ENCODE measurements at regions not wholly inside any gene's neighbourhood (a gene's known extent, or its start where the extent isn't known, plus 50 kb on each side); places are given as distances from the start of the nearest gene placed in this dataset.
A peak's percentile ranks its signal among the peaks of the same experiment; 100 is the strongest.
"Not testable (repeated sequence)": the region's sequence is repeated elsewhere in the genome, so short reads cannot be mapped to it uniquely, and the experiment has no call there.

DNA sequence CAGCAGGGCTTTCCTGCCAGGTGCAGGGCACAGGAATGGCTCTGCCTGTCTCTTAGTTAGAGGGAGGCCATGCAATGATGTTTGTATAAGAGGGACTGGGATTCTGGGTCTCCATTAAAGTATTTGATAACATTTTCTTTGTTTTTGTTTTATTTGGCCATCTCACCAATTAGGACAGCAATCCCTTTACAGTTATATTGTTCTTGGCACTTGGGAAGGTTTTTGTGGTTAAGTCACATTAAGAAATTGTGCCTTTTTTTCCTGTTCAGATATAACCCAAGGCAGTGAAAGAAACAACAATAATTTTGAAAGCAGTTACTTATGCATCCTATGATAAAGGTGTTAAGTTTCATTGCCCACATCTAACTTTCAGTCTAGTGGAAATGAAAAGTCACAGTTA lies 237.4 kb upstream of the PRSS58 start:
- not testable (repeated sequence) for DNase-seq

DNA sequence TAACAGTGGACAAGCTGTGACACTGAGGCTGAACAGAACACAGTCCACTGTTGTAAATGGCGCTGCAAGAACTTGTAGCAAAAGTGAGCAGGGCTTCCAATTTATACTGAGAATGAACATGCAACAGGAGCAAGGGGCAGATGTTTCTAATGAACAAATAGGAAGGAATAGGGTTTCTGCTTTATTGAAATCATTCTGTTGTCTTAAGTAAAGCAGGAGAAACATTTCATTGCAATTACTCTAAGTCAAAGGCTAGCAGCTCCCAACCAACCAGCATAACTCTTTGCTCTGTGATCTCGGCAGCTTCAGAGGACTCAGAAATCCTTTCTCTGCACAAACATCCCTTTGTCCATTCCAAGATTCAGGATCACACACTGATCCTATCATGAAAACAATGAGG lies 236.2 kb upstream of the PRSS58 start:
- no peak for DNase-seq

DNA sequence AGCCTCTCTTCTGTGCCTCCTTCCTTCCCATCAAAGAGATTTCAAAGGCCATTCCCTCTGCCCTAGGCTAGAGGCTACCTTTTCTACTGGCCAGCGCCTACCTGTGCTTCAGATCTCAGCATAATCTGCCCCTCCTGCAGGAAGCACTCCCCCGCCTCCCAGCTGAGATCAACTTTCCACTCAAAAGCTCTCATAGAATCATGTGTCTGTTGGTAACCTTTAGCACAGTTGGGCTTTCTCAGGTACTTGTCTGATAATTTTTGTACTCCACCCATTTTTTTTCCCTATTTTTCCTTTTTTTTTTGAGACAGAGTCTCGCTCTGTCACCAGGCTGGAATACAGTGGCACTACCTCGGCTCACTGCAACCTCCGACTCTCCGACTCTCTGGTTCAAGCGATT lies 231.0 kb upstream of the PRSS58 start:
- no peak for DNase-seq

DNA sequence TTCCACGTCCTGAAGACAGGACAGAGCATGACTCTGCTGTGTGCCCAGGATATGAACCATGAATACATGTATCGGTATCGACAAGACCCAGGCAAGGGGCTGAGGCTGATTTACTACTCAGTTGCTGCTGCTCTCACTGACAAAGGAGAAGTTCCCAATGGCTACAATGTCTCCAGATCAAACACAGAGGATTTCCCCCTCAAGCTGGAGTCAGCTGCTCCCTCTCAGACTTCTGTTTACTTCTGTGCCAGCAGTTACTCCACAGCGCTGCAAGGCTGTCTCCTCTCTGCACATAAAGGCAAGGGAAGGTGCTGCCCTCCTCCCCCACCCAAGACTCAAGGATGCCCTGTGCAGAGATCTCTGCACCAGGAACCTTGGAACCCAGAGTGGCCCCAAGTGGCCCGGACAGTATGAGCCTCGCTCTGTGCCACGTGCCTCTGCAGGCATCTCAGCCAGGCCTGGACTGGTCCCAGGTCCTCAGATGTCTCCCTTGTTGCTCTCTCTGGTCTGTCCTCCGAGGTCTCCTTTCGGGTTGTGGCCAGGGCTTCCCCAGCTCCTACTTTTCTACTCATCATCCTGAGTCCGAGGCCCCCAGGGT lies 230.3 kb upstream of the PRSS58 start:
- no peak for DNase-seq

DNA sequence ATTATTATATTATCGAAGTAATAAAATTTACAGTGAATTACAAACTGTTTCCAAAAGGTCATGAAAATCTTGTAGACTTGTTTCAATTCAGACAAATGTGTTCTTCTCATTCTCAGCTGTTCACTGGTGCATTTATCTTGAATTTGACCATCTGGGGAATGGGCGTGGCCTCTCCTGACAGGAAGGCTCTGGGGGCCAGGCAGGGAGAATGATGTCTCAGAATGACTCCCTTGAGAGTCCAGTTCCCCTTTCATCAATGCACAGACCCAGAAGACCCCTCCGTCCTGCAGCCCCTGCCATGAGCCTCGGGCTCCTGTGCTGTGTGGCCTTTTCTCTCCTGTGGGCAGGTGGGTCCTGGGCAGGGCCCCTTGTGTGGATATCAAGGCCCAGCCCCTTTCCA lies 229.7 kb upstream of the PRSS58 start:
- not testable (repeated sequence) for DNase-seq

DNA sequence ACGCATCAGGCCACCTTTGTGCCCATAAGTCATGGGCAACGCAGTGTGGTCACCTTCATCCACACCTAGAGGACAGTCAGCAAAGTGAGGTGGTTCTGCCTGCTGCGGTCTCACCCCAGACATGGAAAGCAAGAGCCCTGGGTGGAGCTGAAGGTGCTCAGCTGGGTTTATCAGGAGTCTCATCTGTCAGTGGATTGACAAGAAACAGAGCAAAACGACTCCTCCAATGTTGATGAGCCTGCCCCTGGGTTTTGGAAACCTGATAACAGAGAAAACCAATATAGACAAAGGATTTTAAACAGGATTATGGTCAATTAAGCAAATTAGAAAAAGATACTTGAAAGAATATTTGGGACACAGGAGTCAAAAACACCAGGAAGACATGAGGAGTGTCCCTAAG lies 229.3 kb upstream of the PRSS58 start:
- no peak for DNase-seq

DNA sequence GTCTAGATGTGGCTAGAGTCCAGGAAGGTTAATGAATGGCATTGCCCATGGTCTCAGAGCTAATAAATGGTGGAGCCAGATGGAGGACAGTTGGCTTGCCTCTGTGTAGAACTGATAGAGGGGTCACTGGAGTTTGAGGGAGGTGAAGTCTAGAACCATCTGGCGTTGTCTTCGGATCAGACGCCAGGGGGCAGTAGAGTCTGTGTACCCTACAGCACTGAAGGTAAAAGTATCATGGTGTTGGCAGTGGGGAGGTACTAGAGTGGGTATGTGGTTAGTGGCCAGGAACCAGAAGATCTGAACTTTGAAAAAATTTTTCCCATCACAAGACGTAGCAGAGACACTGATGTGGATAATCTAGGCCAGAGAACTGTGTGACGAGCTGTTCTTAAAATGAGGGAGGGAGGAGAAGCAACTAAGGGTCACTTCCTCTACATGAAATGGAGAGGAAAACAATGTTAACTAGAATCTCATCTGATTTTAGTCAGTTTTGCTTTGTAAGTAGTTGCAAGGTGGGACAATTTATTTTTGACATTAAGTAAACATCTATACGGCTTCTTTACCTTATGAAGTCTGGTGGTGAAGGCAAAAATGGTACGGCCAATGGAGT lies 227.9 kb upstream of the PRSS58 start:
- no peak for DNase-seq

DNA sequence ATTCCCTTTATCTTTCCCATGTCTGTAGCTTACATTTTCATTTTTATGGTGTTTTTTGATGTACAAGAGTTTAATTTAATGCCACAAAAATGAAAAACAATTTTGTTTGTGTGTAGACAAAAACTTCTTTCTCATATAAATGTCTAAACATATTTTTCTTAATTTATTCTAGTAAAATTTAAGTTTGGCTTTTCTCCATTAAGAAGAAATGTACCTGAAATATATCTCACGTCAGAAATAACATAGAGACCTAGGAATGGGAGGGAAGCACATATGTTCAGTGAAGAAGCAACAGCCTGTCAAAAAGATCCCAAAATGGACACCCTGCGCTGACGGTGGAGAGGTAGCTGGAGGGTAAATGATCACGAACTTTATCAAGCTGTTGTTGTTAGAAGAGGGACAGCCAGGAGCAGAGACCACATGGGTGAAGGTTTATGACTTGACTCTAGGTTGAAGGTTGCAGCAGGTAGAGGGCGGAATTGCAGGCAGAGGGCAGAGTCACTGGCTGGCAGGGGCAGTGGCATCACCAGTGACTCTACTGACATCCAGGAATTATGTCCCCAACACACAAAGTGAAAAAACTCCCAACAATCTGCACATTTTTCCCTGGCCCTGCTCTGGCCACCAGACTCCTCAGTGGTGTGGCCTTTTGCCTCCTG lies 225.9 kb upstream of the PRSS58 start:
- DNase-seq: no peak

DNA sequence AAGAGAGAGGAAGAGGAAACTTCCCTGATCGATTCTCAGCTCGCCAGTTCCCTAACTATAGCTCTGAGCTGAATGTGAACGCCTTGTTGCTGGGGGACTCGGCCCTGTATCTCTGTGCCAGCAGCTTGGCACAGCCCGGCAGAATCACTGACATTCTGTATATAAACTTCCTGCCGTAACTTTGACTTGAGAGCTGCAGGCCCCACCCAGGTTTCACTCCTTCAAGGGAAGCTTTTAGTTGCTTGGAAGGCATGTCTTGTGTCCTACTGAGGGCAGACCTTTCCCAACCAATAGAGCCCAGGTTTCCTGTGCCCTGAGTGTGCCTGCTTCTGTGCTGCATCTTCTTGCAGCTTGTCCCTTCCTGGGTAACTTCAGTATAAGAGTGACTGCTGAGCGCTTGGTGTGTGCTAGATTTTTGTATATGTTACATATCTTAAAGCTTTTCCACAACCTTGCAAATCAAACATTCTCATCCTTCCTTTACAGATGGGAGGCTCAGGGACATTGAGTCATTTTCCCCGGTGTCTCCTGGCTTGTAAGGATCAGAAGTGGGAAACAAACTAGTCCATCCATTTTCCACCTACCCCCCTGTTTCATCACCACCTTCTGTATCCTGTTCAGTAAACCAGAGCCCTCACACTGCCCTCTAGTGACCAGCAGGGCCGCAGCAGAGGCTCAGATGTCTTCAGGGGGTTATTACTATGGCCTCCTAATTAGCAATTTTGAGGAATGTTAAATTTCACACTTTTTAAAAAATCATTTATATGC lies 225.2 kb upstream of the PRSS58 start:
- DNase-seq: peak; percentile 24

DNA sequence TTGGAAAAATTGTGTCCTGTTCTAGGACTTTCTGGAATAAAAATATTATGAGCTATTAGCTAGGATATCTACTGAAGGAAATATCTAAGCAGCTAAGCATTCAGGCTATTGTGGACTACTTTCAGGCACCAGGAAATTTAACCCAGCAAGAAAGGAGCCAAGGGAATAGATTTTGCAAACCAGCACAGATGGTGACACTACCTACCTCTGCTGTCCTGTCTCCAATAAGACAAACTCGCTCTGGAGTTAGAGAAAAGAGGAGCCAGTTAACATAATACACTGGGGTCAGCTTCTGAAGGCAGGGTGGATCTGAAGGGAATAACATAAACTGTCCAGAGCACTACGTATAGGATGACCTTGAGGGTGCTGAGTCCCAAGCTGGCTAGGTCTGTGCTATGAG lies 223.7 kb upstream of the PRSS58 start:
- DNase-seq: no peak

DNA sequence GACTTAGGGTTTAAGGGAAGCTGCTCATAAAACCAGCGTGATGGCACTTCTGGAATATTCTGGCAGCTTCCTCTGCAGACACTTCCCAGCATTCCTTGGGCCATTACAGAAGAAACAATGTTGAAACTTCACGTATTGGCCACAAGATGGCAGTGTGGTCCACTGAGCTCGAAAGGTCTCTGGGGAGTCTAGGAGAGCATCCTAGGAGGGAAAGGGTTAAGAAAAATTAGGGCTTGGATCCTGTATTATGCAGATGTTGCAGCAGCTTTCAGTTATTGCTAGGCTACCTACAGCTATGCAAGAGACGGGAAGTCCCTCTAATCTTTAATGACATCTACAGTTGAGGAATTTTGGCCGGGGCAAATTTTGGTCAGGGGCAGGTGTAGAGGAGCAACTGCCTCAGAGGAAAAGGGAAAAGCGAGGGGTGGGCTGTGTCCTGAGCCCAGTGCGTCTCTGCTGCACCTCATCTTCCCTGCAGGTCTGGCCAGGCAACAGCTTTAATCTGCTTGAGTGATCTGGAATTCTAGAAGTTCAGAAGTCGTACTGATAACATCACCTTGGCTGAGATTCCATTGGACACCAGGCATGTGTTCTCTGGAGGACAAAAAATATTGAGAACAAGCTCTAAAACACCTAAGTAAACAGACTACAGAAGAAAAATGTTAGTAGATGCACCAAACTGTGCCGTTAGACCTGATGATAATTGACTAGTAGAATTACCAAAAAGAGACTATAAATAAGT lies 220.8 kb upstream of the PRSS58 start:
- no peak for DNase-seq

DNA sequence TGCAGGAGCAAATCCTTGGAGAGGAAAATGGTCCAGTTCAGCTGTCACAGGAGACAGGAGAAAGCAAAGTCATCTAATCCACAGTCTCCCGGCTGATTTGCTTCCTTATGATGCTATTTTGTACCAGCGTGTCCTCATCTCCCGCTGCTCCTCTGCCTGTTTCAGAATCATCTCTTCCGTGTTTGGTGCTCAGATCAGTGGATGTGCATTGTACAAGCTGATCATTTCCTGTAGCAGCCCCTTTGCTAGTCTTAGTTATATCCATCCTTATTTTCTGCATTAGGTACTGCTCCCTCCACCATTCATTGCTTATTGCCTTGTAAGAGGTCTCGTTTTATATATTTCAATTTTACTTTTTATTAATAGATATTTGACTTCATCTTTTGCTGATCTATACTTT lies 219.9 kb upstream of the PRSS58 start:
- DNase-seq: not testable (repeated sequence)

DNA sequence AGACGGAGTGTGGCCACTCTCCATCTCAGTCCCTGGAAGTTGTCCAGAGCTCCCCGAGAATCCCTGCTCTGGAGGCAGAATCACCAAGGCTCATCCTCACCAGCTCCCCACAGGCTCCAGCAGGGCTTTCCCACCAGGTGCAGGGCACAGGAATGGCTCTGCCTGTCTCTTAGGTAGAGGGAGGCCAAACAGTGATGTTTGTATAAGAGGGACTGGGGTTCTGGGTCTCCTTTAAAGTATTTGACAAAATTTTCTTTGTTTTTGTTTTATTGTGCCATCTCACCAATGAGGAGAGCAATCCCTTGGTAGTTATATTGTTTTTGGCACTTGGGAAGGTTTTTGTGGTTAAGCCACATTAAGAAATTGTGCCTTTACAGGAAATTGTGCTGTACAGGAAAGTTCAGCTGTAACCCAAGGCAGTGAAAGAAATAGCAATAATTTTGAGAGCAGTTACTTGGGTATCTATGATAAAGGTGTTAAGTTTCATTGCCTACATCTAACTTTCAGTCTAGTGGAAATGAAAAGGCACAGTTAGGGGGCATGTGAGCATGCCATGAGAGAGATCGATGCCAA lies 219.3 kb upstream of the PRSS58 start:
- DNase-seq: no peak

DNA sequence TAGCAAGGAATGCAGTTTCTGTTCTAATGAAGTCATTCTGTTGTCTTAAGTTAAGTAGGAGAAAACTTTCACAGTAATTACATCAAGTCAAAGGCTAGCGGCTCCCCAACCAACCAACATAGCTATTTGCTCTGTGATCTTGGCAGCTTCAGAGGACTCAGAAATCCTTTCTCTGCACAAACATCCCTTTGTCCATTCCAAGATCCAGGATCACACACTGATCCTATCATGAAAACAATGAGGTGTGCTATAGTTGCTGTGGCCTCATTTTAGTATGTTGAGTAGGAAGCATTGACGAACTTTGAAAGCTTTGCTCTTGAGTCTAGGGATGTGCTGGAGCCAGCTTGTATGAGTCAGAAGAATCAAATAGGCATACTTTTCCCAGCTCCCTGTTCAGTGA lies 218.2 kb upstream of the PRSS58 start:
- no peak for DNase-seq

DNA sequence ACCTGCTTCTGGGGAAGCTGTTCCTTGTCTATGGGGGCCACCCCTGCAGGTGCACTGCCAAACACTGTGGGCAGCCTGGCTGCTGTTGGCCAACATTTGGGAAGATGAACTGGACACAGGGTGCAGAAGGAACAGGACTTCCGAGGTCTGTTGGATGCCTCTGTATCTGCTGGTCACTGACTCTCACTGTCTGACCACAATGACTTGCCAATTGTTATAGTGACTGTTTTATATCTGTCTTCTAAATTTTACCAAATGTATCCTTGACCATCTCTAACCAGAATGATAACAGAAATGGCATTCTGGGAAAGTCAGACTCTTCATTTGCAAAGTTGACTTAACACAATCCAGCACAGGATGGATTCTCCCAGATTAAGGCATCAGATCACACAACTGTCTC lies 214.0 kb upstream of the PRSS58 start:
- no peak for DNase-seq

DNA sequence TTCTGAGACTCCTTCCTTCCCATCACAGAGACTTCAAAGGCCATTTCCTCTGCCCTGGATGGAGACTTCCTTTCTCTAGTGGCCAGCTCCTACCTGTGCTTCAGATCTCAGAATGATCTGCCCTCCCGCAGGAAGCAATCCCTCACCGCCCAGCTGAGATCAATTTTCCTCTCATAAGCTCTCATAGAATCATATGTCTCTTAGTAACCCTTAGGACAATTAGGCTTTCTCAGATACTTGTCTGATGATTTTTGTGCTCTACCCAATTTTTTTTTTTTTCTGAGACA lies 212.6 kb upstream of the PRSS58 start:
- no peak for DNase-seq

DNA sequence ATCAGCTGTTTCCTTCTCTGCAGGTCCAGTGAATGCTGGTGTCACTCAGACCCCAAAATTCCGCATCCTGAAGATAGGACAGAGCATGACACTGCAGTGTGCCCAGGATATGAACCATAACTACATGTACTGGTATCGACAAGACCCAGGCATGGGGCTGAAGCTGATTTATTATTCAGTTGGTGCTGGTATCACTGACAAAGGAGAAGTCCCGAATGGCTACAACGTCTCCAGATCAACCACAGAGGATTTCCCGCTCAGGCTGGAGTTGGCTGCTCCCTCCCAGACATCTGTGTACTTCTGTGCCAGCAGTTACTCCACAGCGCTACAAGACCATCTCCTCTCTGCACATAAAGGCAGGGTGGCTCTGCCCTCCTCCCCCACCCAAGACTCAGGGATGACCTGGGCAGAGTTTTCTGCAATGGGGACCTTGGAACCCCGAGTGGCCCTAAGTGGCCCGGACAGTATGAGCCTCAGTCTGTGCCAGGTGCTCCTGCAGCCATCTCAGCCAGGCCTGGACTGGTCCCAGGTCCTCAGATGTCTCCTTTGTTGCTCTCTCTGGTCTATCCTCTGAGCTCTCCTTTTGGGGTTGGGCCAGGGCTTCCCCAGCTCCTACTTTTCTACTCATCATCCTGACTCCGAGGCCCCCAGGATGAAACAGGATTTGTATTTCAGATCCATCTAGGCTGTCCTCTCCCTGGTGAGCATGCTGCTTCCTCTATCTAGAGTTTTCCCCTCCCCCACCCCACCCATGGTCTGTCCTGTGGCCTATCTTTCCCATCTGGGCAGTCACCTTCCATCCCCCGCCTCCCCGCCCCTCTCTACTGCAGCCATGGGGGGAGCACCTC lies 212.1 kb upstream of the PRSS58 start:
- no peak for DNase-seq

DNA sequence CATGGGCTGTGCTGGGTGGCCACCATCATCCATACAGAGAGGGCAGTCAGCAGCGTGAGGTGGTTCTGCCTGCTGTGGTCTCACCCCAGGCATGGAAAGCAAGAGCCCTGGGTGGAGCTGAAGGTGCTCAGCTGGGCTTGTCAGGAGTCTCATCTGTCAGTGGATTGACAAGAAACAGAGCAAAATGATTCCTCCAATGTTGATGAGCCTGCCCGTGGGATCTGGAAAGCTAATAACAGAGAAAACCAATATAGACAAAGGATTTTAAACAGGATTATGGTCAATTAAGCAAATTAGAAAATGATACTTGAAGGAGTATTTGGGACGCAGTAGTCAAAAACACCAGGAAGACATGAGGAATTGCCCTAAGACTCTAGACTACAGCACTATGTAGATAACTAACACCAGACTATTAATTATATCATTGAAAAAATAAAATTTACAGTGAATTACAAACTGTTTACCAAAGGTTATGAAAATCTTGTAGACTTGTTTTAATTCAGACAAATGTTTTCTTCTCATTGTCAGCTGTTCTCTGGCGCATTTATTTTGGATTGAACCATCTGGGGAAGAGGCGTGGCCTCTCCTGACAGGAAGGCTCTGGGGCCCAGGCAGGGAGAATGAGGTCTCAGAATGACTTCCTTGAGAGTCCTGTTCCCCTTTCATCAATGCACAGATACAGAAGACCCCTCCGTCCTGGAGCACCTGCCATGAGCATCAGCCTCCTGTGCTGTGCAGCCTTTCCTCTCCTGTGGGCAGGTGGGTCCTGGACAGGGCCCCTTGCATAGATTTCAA lies 211.2 kb upstream of the PRSS58 start:
- no peak for DNase-seq

DNA sequence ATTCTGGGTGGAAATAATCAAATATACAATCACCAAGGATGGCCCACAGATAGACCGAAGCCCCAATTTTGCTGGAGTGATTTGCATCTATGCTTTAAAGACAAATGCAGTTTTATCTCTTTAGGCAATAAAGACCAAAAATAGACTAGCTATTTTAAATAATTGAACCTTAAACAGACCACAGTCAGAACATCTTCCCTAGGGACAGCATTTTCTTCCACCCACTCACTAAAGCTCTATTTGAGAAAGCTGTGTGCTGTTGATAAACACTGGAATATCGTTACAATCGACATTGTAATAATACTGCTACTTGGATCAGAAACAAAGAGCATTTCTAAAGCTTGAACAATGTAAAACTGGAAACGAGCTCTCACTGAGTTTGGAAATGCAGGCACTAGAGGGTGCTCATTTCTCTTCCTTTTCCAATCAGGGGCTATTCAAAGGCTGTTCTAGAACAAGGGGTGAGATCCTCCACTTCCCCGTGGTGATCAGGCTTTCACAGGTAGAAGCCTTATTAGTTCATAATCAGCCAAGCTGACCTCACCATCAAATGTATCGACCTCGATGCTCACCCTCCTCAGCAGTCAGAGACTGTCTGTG lies 209.3 kb upstream of the PRSS58 start:
- DNase-seq: not testable (repeated sequence)

DNA sequence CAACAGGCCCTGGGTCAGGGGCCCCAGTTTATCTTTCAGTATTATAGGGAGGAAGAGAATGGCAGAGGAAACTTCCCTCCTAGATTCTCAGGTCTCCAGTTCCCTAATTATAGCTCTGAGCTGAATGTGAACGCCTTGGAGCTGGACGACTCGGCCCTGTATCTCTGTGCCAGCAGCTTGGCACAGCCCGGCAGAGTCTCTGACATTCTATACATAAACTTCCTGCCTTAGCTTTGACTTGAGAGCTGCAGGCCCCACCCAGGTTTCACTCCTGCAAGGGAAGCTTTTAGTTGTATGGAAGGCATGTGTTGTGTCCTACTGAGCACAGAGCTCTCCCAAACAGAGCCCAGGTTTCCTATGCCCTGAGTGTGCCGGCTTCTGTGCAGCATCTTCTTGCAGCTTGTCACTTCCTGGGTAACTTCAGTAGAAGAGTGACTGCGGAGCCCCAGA lies 205.6 kb upstream of the PRSS58 start:
- no peak for DNase-seq
